ENCODE measurements at regions not wholly inside any gene's neighbourhood (a gene's known extent, or its start where the extent isn't known, plus 50 kb on each side); places are given as distances from the start of the nearest gene placed in this dataset.

DNA sequence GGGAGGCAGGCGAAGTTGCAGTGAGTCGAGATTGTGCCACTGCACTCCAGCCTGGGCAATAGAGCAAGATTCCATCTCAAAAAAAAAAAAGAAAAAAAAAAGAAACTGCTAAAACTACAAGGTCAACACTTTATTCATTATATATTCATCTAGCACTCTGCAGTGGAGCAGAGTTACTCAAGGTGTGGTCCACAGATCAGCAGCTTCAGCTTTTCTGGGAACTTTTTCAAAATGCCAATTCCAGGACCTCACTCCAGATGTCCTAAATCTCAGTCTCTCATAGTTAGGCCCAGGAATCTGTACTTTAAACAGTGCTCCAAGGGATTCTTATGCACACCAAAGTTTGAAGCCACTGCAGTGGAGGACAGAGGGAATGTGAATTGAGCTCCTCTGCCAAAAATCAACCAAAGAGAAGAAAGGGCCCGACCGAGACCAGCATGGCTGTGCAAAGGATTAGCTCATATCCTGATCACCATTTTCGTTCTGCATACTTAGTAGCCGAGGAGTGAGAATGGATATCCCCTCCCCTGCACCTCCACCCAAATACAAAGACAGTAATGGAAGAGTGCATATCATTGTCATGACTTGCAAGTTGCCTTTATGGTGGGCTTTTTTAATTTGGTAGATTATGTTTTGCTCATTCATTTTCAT lies 201.9 kb downstream of the MEX3B start:
- TF ChIP-seq, protein P1, sequence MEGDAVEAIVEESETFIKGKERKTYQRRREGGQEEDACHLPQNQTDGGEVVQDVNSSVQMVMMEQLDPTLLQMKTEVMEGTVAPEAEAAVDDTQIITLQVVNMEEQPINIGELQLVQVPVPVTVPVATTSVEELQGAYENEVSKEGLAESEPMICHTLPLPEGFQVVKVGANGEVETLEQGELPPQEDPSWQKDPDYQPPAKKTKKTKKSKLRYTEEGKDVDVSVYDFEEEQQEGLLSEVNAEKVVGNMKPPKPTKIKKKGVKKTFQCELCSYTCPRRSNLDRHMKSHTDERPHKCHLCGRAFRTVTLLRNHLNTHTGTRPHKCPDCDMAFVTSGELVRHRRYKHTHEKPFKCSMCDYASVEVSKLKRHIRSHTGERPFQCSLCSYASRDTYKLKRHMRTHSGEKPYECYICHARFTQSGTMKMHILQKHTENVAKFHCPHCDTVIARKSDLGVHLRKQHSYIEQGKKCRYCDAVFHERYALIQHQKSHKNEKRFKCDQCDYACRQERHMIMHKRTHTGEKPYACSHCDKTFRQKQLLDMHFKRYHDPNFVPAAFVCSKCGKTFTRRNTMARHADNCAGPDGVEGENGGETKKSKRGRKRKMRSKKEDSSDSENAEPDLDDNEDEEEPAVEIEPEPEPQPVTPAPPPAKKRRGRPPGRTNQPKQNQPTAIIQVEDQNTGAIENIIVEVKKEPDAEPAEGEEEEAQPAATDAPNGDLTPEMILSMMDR (IDR thresholded peaks at IDR 0.05; ENCODE audit: insufficient read depth, low read length, poor library complexity, severe bottlenecking), result no peak
- H3K27me3 ChIP-seq (replicated peaks; ENCODE audit: control insufficient read depth, insufficient read depth, low read length), result no peaks in the 10 kb centered on the region
- H3K36me3 ChIP-seq (ENCODE audit: control insufficient read depth, insufficient read depth, low read length), result no peaks in the 10 kb centered on the region
- H3K4me3 ChIP-seq (replicated peaks; ENCODE audit: low read depth, low read length), result no peak overlapping the region
- no peak for DNase-seq (ENCODE audit: extremely low read depth, insufficient read length)

DNA sequence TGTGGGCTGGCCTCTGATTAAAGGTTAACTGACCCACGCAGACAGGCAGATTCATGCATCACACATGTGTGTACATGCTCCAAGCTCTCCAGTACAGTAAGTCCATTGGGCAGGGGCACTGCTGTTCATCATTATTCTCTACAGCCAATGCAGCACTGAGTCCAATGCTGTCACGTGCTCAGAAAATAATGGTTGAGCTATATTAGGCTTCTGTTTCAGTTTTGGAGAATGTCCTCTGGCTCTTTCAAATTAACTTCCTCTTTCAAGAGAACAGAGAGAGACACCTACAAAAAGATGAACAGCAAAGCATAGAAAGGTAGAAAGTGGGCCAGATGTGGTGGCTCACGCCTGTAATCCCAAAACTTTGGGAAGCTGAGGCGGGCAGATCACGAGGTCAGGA lies 202.6 kb downstream of the MEX3B start:
- H3K4me3 ChIP-seq (replicated peaks; ENCODE audit: low read depth, low read length), result no peak overlapping the region
- H3K36me3 ChIP-seq (ENCODE audit: control insufficient read depth, insufficient read depth, low read length), result no peaks in the 10 kb centered on the region
- TF ChIP-seq, protein P1 (IDR thresholded peaks at IDR 0.05; ENCODE audit: insufficient read depth, low read length, poor library complexity, severe bottlenecking), result no peak
- DNase-seq (ENCODE audit: extremely low read depth, insufficient read length), result peak; percentile 38
- H3K27me3 ChIP-seq (replicated peaks; ENCODE audit: control insufficient read depth, insufficient read depth, low read length), result no peaks in the 10 kb centered on the region

DNA sequence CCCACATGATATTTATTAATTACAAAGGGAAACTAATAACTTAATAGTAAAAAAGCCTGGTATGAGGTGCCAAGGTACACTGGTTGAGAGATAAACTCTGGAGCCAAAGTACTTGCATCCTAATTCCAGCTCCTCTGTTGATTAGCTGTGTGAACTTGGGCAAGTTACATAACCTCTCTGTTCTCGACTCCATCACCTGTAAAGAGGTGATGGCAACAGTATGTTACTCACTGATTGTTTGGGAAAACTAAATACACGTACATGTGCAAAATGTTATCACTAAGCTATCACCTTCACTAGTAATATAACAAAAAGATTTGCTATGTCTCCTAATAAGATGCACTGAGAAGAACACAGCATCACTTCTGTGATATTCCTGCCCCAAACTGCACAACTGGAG lies 206.4 kb downstream of the MEX3B start:
- H3K27me3 ChIP-seq (replicated peaks; ENCODE audit: control insufficient read depth, insufficient read depth, low read length), result no peaks in the 10 kb centered on the region
- TF ChIP-seq, protein P1 (IDR thresholded peaks at IDR 0.05; ENCODE audit: insufficient read depth, low read length, poor library complexity, severe bottlenecking), result no peak
- H3K4me3 ChIP-seq (replicated peaks; ENCODE audit: low read depth, low read length), result no peak overlapping the region
- no peaks in the 10 kb centered on the region for H3K36me3 ChIP-seq (ENCODE audit: control insufficient read depth, insufficient read depth, low read length)
- DNase-seq (ENCODE audit: extremely low read depth, insufficient read length), result no peak

DNA sequence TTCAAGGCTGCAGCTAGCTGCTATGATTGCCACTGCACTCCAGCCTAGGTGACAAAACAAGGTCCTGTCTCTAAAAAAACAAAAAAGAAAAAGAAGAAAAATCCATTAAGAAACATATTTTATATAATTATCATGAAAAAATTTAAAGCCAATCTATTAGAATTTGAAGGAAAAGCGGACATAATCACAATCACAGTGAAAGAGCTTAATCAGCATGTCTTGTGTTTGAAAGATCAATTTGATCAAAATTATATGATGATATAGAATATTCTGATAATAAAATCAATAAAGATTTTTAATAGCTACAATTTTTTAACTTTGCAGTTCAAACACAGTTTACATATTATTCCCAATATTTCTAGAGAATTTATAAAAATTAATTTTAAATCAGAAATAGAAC lies 210.1 kb downstream of the MEX3B start:
- no peaks in the 10 kb centered on the region for H3K27me3 ChIP-seq (replicated peaks; ENCODE audit: control insufficient read depth, insufficient read depth, low read length)
- no peaks in the 10 kb centered on the region for H3K36me3 ChIP-seq (ENCODE audit: control insufficient read depth, insufficient read depth, low read length)
- H3K4me3 ChIP-seq (replicated peaks; ENCODE audit: low read depth, low read length), result no peak overlapping the region
- DNase-seq (ENCODE audit: extremely low read depth, insufficient read length), result no peak
- TF ChIP-seq, protein P1 (IDR thresholded peaks at IDR 0.05; ENCODE audit: insufficient read depth, low read length, poor library complexity, severe bottlenecking), result no peak

DNA sequence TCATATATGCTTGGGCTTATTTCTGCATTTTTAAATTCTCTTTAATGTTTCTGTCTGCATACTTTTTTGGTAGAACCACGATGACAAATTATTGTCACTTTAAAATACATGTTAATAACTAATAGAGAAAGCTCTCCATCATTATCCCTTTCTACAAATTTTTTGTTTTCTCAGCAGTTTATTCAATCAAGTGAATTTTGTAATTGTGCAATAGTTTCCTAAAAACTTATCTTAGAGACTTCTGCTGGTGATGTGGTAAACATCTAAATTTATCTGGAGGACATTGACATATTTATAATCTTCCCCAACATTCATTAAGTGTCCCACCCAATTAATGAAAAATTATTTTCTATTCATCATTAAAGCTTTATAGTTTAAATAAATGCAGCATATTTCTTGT lies 215.3 kb downstream of the MEX3B start:
- DNase-seq (ENCODE audit: extremely low read depth, insufficient read length), result no peak
- TF ChIP-seq, protein P1 (IDR thresholded peaks at IDR 0.05; ENCODE audit: insufficient read depth, low read length, poor library complexity, severe bottlenecking), result no peak

DNA sequence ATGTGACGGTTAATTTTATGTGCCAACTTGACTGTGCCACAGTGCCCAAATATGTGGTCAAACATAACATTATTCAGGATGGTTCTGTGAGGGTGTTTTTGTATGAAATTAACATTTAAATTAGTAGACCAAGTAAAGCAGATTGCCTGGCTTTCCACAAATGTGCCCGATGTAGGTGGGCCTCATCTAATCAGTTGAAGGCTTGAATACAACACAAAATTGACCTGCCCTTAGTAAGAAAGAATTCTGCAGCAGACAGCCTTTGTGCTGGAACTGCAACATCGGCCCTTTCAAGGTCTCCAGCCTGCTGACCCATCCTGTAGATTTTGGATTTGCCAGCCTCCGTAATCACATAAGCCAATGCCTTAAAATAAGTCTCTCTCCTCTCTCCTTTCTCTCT lies 215.9 kb downstream of the MEX3B start:
- Histone ChIP-seq H3K4me3 (replicated peaks; ENCODE audit: low read depth, low read length) (no peak overlapping the region), H3K36me3 (ENCODE audit: control insufficient read depth, insufficient read depth, low read length) (no peaks in the 10 kb centered on the region)
- DNase-seq (ENCODE audit: extremely low read depth, insufficient read length), result no peak

More for the DNA sequence above, 215.3 kb downstream of the MEX3B start:
- H3K36me3 ChIP-seq (ENCODE audit: control insufficient read depth, insufficient read depth, low read length), result no peaks in the 10 kb centered on the region
- H3K27me3 ChIP-seq (replicated peaks; ENCODE audit: control insufficient read depth, insufficient read depth, low read length), result no peaks in the 10 kb centered on the region
- H3K4me3 ChIP-seq (replicated peaks; ENCODE audit: low read depth, low read length), result no peak overlapping the region

More for the DNA sequence above, 215.9 kb downstream of the MEX3B start:
- no peaks in the 10 kb centered on the region for H3K27me3 ChIP-seq (replicated peaks; ENCODE audit: control insufficient read depth, insufficient read depth, low read length)
- TF ChIP-seq, protein P1 (IDR thresholded peaks at IDR 0.05; ENCODE audit: insufficient read depth, low read length, poor library complexity, severe bottlenecking), result no peak

Data from GM06990 (cell line).